Naive thymus-derived CD8-positive, alpha-beta T cell (primary cell): ENCODE measurements at regions not wholly inside any gene's neighbourhood (a gene's known extent, or its start where the extent isn't known, plus 50 kb on each side); places are given as distances from the start of the nearest gene placed in this dataset.
A peak's percentile ranks its signal among the peaks of the same experiment; 100 is the strongest.

ENCODE experiments used
- ATAC-seq, 2 donors: fragments of 150-1000 bp; cut with Tn5 transposase in 1 of 2; sonication (Bioruptor Pico), chemical (Tn5 transposase) in 1 of 2; 1 replicate in 1 of 2; 2 replicates in 1 of 2; pipeline ENCODE4 v1.10.0; 2021; ENCODE audit warnings: mild to moderate bottlenecking in 2 of 2, moderate library complexity in 2 of 2
- POLR2A ChIA-PET: fragments of 350-600 bp; sonication (Branson Sonifier 250); formaldehyde crosslinking; loops from one replicate; lab custom pipeline; 2021; ENCODE audit warnings: antibody characterized with exemption; lab: Charles Lee
- DNase-seq, 10 donors: peaks; one replicate each; pipeline versions ENCODE4 v3.0.0 to v3.0.0-alpha.2; 2020 to 2022
- H3K27ac Mint-ChIP-seq, 10 donors: one replicate each; pipeline ENCODE4 v1.8.0; 2020 to 2022; ENCODE audit warnings: mild to moderate bottlenecking in 10 of 10, mixed read lengths in 10 of 10, moderate library complexity in 4 of 10, inconsistent platforms in 1 of 10
- H3K27me3 Mint-ChIP-seq, 5 donors: one replicate each; pipeline ENCODE4 v1.8.0; 2021 to 2022; ENCODE audit warnings: mixed read lengths in 5 of 5
- H3K36me3 Mint-ChIP-seq, 3 donors: one replicate each; pipeline ENCODE4 v1.8.0; 2020 to 2022; ENCODE audit warnings: mixed read lengths in 3 of 3, mild to moderate bottlenecking in 2 of 3, inconsistent platforms in 1 of 3
- H3K4me1 Mint-ChIP-seq, 4 donors: one replicate each; pipeline ENCODE4 v1.8.0; 2021 to 2022; ENCODE audit warnings: mixed read lengths in 4 of 4
- H3K4me3 Mint-ChIP-seq, 10 donors: one replicate each; pipeline ENCODE4 v1.8.0; 2020 to 2022; ENCODE audit warnings: mild to moderate bottlenecking in 10 of 10, mixed read lengths in 10 of 10, moderate library complexity in 6 of 10, inconsistent platforms in 1 of 10
- H3K9me3 Mint-ChIP-seq, 9 donors: one replicate each; pipeline ENCODE4 v1.8.0; 2020 to 2022; ENCODE audit warnings: mixed read lengths in 9 of 9, mild to moderate bottlenecking in 3 of 9, inconsistent platforms in 1 of 9, moderate library complexity in 1 of 9

- no peaks in the 10 kb centered on the region for H3K9me3 Mint-ChIP-seq
- peak overlapping the region in 1 of 10 donors; percentile 31 for H3K4me3 Mint-ChIP-seq
- POLR2A ChIA-PET = interaction anchor here (1.2 to 3.8 kb wide), 2 partner anchors 23 to 74 kb away, joined by 3 to 31 read pairs; no protein-coding TSS in a partner anchor
- peaks cover 0 to 46% (median 11%) of the 10 kb centered on the region in 3 donors for H3K36me3 Mint-ChIP-seq
- H3K27me3 Mint-ChIP-seq = no peaks in the 10 kb centered on the region
- peaks cover 47 to 90% (median 82%) of the 10 kb centered on the region in 4 donors for H3K4me1 Mint-ChIP-seq
- ATAC-seq (no peak), DNase-seq (no peak)
- H3K27ac Mint-ChIP-seq = peak overlapping the region; percentile 39 to 98 (median 88)
Measured at GRCh38 chr22:40118979-40119378, 58.7 kb upstream of the TNRC6B start.

DNA sequence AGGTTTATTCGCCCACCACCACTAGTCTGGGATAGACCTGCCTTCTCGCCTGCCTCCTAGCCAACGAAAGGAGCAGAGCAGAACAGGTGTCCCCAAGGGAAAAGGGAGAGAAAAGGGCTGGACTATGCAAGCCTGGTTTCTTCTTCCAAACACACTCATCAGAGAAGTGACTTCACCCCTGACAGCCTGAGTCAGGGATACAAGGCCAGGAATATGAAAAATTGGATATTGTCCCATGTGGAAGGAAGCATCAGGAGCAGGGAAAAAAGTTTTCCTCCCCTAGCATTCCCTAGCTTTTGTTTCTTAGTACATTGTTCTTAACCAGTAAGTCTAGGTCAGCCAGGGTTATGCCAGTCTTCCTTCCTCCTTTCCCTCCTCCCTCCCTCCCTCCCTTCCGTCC lies 56.9 kb upstream of the TNRC6B start:
- no peak overlapping the region for H3K4me3 Mint-ChIP-seq
- H3K27ac Mint-ChIP-seq = peak overlapping the region in 9 of 10 donors; percentile 10 to 97 (median 74)
- no peaks in the 10 kb centered on the region for H3K9me3 Mint-ChIP-seq
- ATAC-seq (no peak), DNase-seq (no peak)
- POLR2A ChIA-PET = interaction anchor here (0.6 kb wide), 1 partner anchor 94 kb away, joined by 4 read pairs; no protein-coding TSS in a partner anchor
- no peaks in the 10 kb centered on the region for H3K27me3 Mint-ChIP-seq
- H3K36me3 Mint-ChIP-seq = peaks cover 0 to 62% (median 15%) of the 10 kb centered on the region in 3 donors
- peaks cover 48 to 80% (median 70%) of the 10 kb centered on the region in 4 donors for H3K4me1 Mint-ChIP-seq

DNA sequence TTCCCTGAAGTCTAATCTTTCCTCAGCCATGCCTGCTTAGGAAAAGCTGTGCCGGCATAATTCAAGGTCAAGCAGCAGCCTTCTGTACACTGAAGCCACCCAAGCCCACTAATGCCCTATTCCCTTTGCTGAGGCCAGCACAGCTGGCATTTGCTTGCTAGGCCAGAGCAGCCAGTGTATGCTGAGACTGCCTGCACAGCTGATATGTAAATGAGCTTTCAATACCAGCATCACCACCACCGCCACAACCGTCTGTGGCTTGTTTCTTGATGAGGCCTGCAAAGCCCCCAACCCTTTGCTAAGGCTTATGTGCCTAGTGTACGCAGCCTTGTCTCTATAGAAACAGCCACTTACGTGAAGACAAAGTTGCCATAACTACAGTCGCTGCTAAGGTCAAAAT lies 56.3 kb upstream of the TNRC6B start:
- H3K9me3 Mint-ChIP-seq = no peaks in the 10 kb centered on the region
- H3K36me3 Mint-ChIP-seq = peaks cover 0 to 66% (median 15%) of the 10 kb centered on the region in 3 donors
- ATAC-seq = peak; percentile 24 to 62
- H3K27ac Mint-ChIP-seq = peak overlapping the region; percentile 51 to 98 (median 92)
- DNase-seq = peak in 9 of 10 donors; percentile 13 to 73 (median 53)
- POLR2A ChIA-PET = interaction anchor here (0.6 kb wide), 1 partner anchor 93 kb away, joined by 4 read pairs; no protein-coding TSS in a partner anchor
- no peaks in the 10 kb centered on the region for H3K27me3 Mint-ChIP-seq
- peak overlapping the region in 5 of 10 donors; percentile 10 to 57 (median 42) for H3K4me3 Mint-ChIP-seq
- peaks cover 44 to 76% (median 63%) of the 10 kb centered on the region in 4 donors for H3K4me1 Mint-ChIP-seq

- DNase-seq (no peak), ATAC-seq (no peak)
- Mint-ChIP-seq H3K27ac (peak overlapping the region in 8 of 10 donors; percentile 35 to 97 (median 86)), H3K36me3 (peaks cover 0 to 76% (median 18%) of the 10 kb centered on the region in 3 donors), H3K4me3 (peak overlapping the region in 1 of 10 donors; percentile 33), H3K9me3 (no peaks in the 10 kb centered on the region), H3K27me3 (no peaks in the 10 kb centered on the region), H3K4me1 (peaks cover 41 to 67% (median 56%) of the 10 kb centered on the region in 4 donors)
- POLR2A ChIA-PET = interaction anchor here (1.1 to 1.4 kb wide), 2 partner anchors 15 to 16 kb away, joined by 3 to 4 read pairs; no protein-coding TSS in a partner anchor
Measured at GRCh38 chr22:40122792-40123191, 54.9 kb upstream of the TNRC6B start.

GRCh38 chr22:40123387-40123786 lies 54.3 kb upstream of the TNRC6B start:
- no peaks in the 10 kb centered on the region for H3K27me3 Mint-ChIP-seq
- peak overlapping the region in 6 of 10 donors; percentile 1 to 87 (median 52) for H3K27ac Mint-ChIP-seq
- POLR2A ChIA-PET = interaction anchor here (0.7 to 1.4 kb wide), 3 partner anchors 15 to 117 kb away, joined by 3 to 4 read pairs (median 3); no protein-coding TSS in a partner anchor
- H3K36me3 Mint-ChIP-seq = peaks cover 0 to 79% (median 23%) of the 10 kb centered on the region in 3 donors
- ATAC-seq = no peak
- H3K9me3 Mint-ChIP-seq = no peaks in the 10 kb centered on the region
- H3K4me1 Mint-ChIP-seq = peaks cover 39 to 63% (median 52%) of the 10 kb centered on the region in 4 donors
- DNase-seq = no peak
- H3K4me3 Mint-ChIP-seq = no peak overlapping the region
